HCT116 (cell line): ENCODE measurements at regions not wholly inside any gene's neighbourhood (a gene's known extent, or its start where the extent isn't known, plus 50 kb on each side); places are given as distances from the start of the nearest gene placed in this dataset.

Experiments used
- ATAC-seq: fragments of 200-7000 bp; cut with Tn5 transposase; 2 replicates; pipeline ENCODE4 v1.9.1; 2020; ENCODE audit warnings: mild to moderate bottlenecking, moderate library complexity
- BruUV-seq: library from RNA; stranded (reverse); fragments of 400-500 nt; replicated peaks from 2 replicates; lab custom pipeline; 2021; lab: Mats Ljungman, UMichigan
- CTCF ChIA-PET: fragments of 300-600 bp; sonication (Branson Sonifier 250); formaldehyde crosslinking; loops from one replicate; lab custom pipeline; 2021; ENCODE audit warnings: antibody characterized with exemption; lab: Charles Lee
- POLR2A ChIA-PET: fragments of 300-600, 350-600 bp; sonication (Branson Sonifier 250); formaldehyde crosslinking; loops from one replicate; lab custom pipeline; 2021; ENCODE audit warnings: antibody characterized with exemption; lab: Charles Lee
- RAD21 ChIA-PET, 2 experiments: fragments of 300-600 bp; sonication (Branson Sonifier 250); formaldehyde crosslinking; loops; one replicate each; lab custom pipeline; 2023; ENCODE audit warnings: low total read pairs in 2 of 2; ENCODE audit not compliant: uncharacterized antibody in 2 of 2, unreplicated experiment in 2 of 2, low non-redundant PET in 1 of 2; lab: Charles Lee
- DNase-seq: peaks from one replicate; pipeline ENCODE4 v3.0.0-alpha.2; 2010; ENCODE audit warnings: low read depth, low spot score
- H2AFZ ChIP-seq: fragments of 200-600 bp; shearing (Covaris generic), sonication (generic); 2 replicates; pipeline ENCODE4 v1.6.1; 2017; ENCODE audit warnings: low read depth, mixed run types, mixed read lengths, antibody characterized with exemption, low read length; ENCODE audit not compliant: poor library complexity, severe bottlenecking
- H3K27ac ChIP-seq: 2 replicates; pipeline ENCODE4 v1.5.1; 2012; ENCODE audit warnings: low read depth, low read length
- H3K27me3 ChIP-seq: fragments of 200-600 bp; sonication (generic); 2 replicates; pipeline ENCODE4 v1.6.1; 2016; ENCODE audit warnings: mixed run types, low read length, mixed read lengths; ENCODE audit not compliant: insufficient read depth
- H3K36me3 ChIP-seq, 2 experiments: fragments of 200-500 bp in 1 of 2; fragments of 200-600 bp in 1 of 2; sonication (Bioruptor generic) in 1 of 2; sonication (generic) in 1 of 2; 2 replicates each; pipeline versions ENCODE4 v1.5.1 to v1.6.1; 2014 to 2016; ENCODE audit warnings: low read length in 2 of 2, inconsistent platforms in 1 of 2, mixed read lengths in 1 of 2, mixed run types in 1 of 2; ENCODE audit not compliant: insufficient read depth in 2 of 2, control insufficient read depth in 1 of 2
- H3K4me1 ChIP-seq, 2 experiments: fragments of 200-600 bp in 1 of 2; sonication (generic) in 1 of 2; 2 replicates each; pipeline versions ENCODE4 v1.5.1 to v1.6.1; 2012 to 2017; ENCODE audit warnings: low read length in 2 of 2, inconsistent platforms in 1 of 2, mild to moderate bottlenecking in 1 of 2, mixed read lengths in 1 of 2, mixed run types in 1 of 2, moderate library complexity in 1 of 2; ENCODE audit not compliant: insufficient read depth in 2 of 2, control insufficient read depth in 1 of 2
- H3K4me2 ChIP-seq: fragments of 200-600 bp; sonication (generic); 2 replicates; pipeline ENCODE4 v1.6.1; 2017; ENCODE audit warnings: mixed run types, low read length, mixed read lengths
- H3K4me3 ChIP-seq, 2 experiments: fragments of 200-600 bp in 1 of 2; sonication (generic) in 1 of 2; replicated peaks in 1 of 2; 2 replicates each; pipeline ENCODE4 v1.5.1; 2011 to 2016; ENCODE audit warnings: low read length in 2 of 2, control low read depth in 1 of 2, low read depth in 1 of 2, mild to moderate bottlenecking in 1 of 2, mixed read lengths in 1 of 2, mixed run types in 1 of 2
- H3K79me2 ChIP-seq: fragments of 200-600 bp; sonication (generic); 2 replicates; pipeline ENCODE4 v1.6.1; 2017; ENCODE audit warnings: mild to moderate bottlenecking, mixed run types, low read length, moderate library complexity, mixed read lengths; ENCODE audit not compliant: insufficient read depth
- H3K9ac ChIP-seq: fragments of 200-600 bp; sonication (generic); 2 replicates; pipeline ENCODE4 v1.6.1; 2016; ENCODE audit warnings: low read length, mixed read lengths
- H3K9me2 ChIP-seq: fragments of 200-600 bp; sonication (generic), shearing (Covaris generic); 2 replicates; pipeline ENCODE4 v1.6.1; 2017; ENCODE audit warnings: mixed run types, mild to moderate bottlenecking, moderate library complexity; ENCODE audit not compliant: insufficient read depth
- H3K9me3 ChIP-seq, 2 experiments: fragments of 200-500 bp in 1 of 2; fragments of 200-600 bp in 1 of 2; sonication (Bioruptor generic) in 1 of 2; sonication (generic) in 1 of 2; 2 replicates each; pipeline ENCODE4 v1.6.1; 2014 to 2017; ENCODE audit warnings: low read length in 2 of 2, mixed read lengths in 2 of 2, inconsistent platforms in 1 of 2, low read depth in 1 of 2, mild to moderate bottlenecking in 1 of 2, mixed run types in 1 of 2, moderate library complexity in 1 of 2; ENCODE audit not compliant: control insufficient read depth in 1 of 2, insufficient read depth in 1 of 2
- H4K20me1 ChIP-seq: fragments of 200-600 bp; sonication (generic), shearing (Covaris generic); 2 replicates; pipeline ENCODE4 v1.6.1; 2017; ENCODE audit warnings: mixed run types, mild to moderate bottlenecking, moderate library complexity; ENCODE audit not compliant: insufficient read depth
- CBX3 ChIP-seq: IDR thresholded peaks from 2 replicates; pipeline ENCODE4 v1.6.1; 2012; ENCODE audit warnings: low read depth
- CEBPB ChIP-seq: IDR thresholded peaks from 2 replicates; pipeline ENCODE4 v1.6.1; 2012; ENCODE audit warnings: low read depth
- ELF1 ChIP-seq: IDR thresholded peaks from 2 replicates; pipeline ENCODE4 v1.6.1; 2012; ENCODE audit warnings: low read depth, borderline replicate concordance
- EZH2 ChIP-seq: fragments of 200-600 bp; sonication (generic); IDR thresholded peaks from 2 replicates; pipeline ENCODE4 v1.6.1; 2017; ENCODE audit warnings: antibody characterized with exemption, mixed run types
- EZH2phosphoT487 ChIP-seq: fragments of 200-600 bp; IDR thresholded peaks from 2 replicates; pipeline ENCODE4 v1.6.1; 2018; ENCODE audit warnings: antibody characterized with exemption, borderline replicate concordance
- FOSL1 ChIP-seq: IDR thresholded peaks from 2 replicates; pipeline ENCODE4 v1.6.1; 2012; ENCODE audit warnings: low read depth
- JUND ChIP-seq: IDR thresholded peaks from 2 replicates; pipeline ENCODE4 v1.6.1; 2012
- MAX ChIP-seq: IDR thresholded peaks from 2 replicates; pipeline ENCODE4 v1.6.1; 2012
- POLR2AphosphoS5 ChIP-seq: IDR thresholded peaks from 2 replicates; pipeline ENCODE4 v1.6.1; 2011; ENCODE audit warnings: mild to moderate bottlenecking, low read depth, low read length, moderate library complexity
- RAD21 ChIP-seq: IDR thresholded peaks from 2 replicates; pipeline ENCODE4 v1.6.1; 2012; ENCODE audit warnings: low read depth, mild to moderate bottlenecking
- SIN3A ChIP-seq: IDR thresholded peaks from 2 replicates; pipeline ENCODE4 v1.6.1; 2012; ENCODE audit warnings: low read depth
- SP1 ChIP-seq: IDR thresholded peaks from 2 replicates; pipeline ENCODE4 v1.6.1; 2012; ENCODE audit warnings: low read depth
- TCF7L2 ChIP-seq: IDR thresholded peaks from 2 replicates; pipeline ENCODE4 v1.7.0; 2011; ENCODE audit warnings: borderline replicate concordance, inconsistent platforms; ENCODE audit not compliant: insufficient read depth, insufficient read length; ENCODE audit errors: extremely low read depth
- YY1 ChIP-seq: IDR thresholded peaks from 2 replicates; pipeline ENCODE4 v1.6.1; 2011; ENCODE audit warnings: low read length, low read depth, moderate library complexity, mild to moderate bottlenecking; ENCODE audit not compliant: insufficient replicate concordance; ENCODE audit errors: extremely low read depth
- ZBTB33 ChIP-seq: IDR thresholded peaks from 2 replicates; pipeline ENCODE4 v1.6.1; 2011; ENCODE audit warnings: mild to moderate bottlenecking, low read length, moderate library complexity; ENCODE audit not compliant: insufficient replicate concordance; ENCODE audit errors: extremely low read depth
- ZFX ChIP-seq: fragments of 450-650 bp; IDR thresholded peaks from 2 replicates; pipeline ENCODE4 v1.6.1; 2017
- ZNF274 ChIP-seq: fragments of 200-500 bp; sonication (Bioruptor generic); IDR thresholded peaks from 2 replicates; pipeline ENCODE4 v1.6.1; 2014; ENCODE audit warnings: mild to moderate bottlenecking, low read depth, low read length, inconsistent platforms
- intact Hi-C: fragments of 100-400 bp; cut with micrococcal nuclease; formaldehyde crosslinking; loops from 2 replicates; pipeline ENCODE4 v1.10.0; 2022
- TF ChIP-seq, protein P1 (sequence below), 3 experiments: fragments of 200-600 bp in 1 of 3; sonication (generic) in 1 of 3; IDR thresholded peaks in 2 of 3; conservative IDR thresholded peaks in 1 of 3; 2 replicates each; pipeline ENCODE4 v1.5.1; 2012 to 2017; ENCODE audit warnings: low read depth in 2 of 3, low read length in 2 of 3, antibody characterized with exemption in 1 of 3, borderline replicate concordance in 1 of 3, control low read depth in 1 of 3, mild to moderate bottlenecking in 1 of 3, mixed read lengths in 1 of 3, mixed run types in 1 of 3, moderate library complexity in 1 of 3; ENCODE audit not compliant: insufficient read depth in 1 of 3
- TF ChIP-seq, protein P2 (sequence below): IDR thresholded peaks from 2 replicates; pipeline ENCODE4 v1.6.1; 2012
- TF ChIP-seq, protein P3 (sequence below): IDR thresholded peaks from 2 replicates; pipeline ENCODE4 v1.6.1; 2012; ENCODE audit warnings: low read depth

DNA sequence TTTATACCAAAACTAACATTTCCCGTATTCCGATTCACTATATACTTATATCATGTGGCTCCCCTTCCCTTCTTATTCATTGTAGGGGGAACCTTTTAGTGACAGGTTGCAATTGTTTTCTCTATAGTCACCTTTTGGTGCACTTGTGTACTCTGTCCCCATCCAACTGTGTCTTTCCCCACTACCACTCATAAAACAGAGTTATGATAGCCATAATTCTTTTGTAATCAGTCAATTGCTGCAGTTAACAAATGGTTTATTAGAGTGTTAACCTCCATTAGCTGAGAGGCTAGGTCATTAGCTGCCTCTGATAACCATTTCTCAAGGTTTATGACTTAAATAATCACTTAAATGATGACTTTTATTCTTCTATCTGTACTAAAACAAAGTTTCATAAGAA lies 338.1 kb upstream of the SEL1L start:
- H2AFZ ChIP-seq: no peak overlapping the region
- no peak overlapping the region for H3K4me3 ChIP-seq
- TF ChIP-seq ELF1: no peak
- TF ChIP-seq TCF7L2: no peak
- TF ChIP-seq ZBTB33: no peak
- TF ChIP-seq CBX3: no peak
- no peak for TF ChIP-seq ZNF274
- no peak for TF ChIP-seq ZFX
- no peak for TF ChIP-seq FOSL1
- no peak for TF ChIP-seq POLR2AphosphoS5
- TF ChIP-seq YY1: no peak
- no peak for TF ChIP-seq SP1
- TF ChIP-seq CEBPB: no peak
- TF ChIP-seq EZH2phosphoT487: no peak
- TF ChIP-seq, protein P1, sequence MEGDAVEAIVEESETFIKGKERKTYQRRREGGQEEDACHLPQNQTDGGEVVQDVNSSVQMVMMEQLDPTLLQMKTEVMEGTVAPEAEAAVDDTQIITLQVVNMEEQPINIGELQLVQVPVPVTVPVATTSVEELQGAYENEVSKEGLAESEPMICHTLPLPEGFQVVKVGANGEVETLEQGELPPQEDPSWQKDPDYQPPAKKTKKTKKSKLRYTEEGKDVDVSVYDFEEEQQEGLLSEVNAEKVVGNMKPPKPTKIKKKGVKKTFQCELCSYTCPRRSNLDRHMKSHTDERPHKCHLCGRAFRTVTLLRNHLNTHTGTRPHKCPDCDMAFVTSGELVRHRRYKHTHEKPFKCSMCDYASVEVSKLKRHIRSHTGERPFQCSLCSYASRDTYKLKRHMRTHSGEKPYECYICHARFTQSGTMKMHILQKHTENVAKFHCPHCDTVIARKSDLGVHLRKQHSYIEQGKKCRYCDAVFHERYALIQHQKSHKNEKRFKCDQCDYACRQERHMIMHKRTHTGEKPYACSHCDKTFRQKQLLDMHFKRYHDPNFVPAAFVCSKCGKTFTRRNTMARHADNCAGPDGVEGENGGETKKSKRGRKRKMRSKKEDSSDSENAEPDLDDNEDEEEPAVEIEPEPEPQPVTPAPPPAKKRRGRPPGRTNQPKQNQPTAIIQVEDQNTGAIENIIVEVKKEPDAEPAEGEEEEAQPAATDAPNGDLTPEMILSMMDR (IDR thresholded peaks at IDR 0.05 in 2 of 3, conservative IDR thresholded peaks at IDR 0.05 in 1 of 3; ENCODE audit: borderline replicate concordance in 1 of 3, insufficient read depth in 1 of 3, low read depth in 2 of 3, low read length in 2 of 3): no peak
- TF ChIP-seq EZH2: no peak
- TF ChIP-seq JUND: no peak
- no peak for TF ChIP-seq MAX
- TF ChIP-seq, protein P2, sequence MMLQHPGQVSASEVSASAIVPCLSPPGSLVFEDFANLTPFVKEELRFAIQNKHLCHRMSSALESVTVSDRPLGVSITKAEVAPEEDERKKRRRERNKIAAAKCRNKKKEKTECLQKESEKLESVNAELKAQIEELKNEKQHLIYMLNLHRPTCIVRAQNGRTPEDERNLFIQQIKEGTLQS: no peak
- TF ChIP-seq, protein P3, sequence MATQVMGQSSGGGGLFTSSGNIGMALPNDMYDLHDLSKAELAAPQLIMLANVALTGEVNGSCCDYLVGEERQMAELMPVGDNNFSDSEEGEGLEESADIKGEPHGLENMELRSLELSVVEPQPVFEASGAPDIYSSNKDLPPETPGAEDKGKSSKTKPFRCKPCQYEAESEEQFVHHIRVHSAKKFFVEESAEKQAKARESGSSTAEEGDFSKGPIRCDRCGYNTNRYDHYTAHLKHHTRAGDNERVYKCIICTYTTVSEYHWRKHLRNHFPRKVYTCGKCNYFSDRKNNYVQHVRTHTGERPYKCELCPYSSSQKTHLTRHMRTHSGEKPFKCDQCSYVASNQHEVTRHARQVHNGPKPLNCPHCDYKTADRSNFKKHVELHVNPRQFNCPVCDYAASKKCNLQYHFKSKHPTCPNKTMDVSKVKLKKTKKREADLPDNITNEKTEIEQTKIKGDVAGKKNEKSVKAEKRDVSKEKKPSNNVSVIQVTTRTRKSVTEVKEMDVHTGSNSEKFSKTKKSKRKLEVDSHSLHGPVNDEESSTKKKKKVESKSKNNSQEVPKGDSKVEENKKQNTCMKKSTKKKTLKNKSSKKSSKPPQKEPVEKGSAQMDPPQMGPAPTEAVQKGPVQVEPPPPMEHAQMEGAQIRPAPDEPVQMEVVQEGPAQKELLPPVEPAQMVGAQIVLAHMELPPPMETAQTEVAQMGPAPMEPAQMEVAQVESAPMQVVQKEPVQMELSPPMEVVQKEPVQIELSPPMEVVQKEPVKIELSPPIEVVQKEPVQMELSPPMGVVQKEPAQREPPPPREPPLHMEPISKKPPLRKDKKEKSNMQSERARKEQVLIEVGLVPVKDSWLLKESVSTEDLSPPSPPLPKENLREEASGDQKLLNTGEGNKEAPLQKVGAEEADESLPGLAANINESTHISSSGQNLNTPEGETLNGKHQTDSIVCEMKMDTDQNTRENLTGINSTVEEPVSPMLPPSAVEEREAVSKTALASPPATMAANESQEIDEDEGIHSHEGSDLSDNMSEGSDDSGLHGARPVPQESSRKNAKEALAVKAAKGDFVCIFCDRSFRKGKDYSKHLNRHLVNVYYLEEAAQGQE: no peak
- no peak for TF ChIP-seq SIN3A
- no peak for TF ChIP-seq RAD21
- ChIA-PET RAD21 (no interaction called here), CTCF (no interaction called here), POLR2A (no interaction called here)
- no peaks in the 10 kb centered on the region for H3K9me2 ChIP-seq
- no peaks in the 10 kb centered on the region for H3K27me3 ChIP-seq
- no peaks in the 10 kb centered on the region for H3K79me2 ChIP-seq
- H3K9me3 ChIP-seq: peaks cover 5 to 18% of the 10 kb centered on the region in 2 experiments; a peak in 2 of 4 replicates
- no peak overlapping the region for H3K4me2 ChIP-seq
- DNase-seq (no peak), ATAC-seq (no peak)
- BruUV-seq: no TSS peak
- no peaks in the 10 kb centered on the region for H4K20me1 ChIP-seq
- intact Hi-C loops: no loop called here
- H3K27ac ChIP-seq: no peak overlapping the region
- H3K4me1 ChIP-seq: no peaks in the 10 kb centered on the region
- no peaks in the 10 kb centered on the region; a peak in 1 of 4 replicates for H3K36me3 ChIP-seq
- no peak overlapping the region for H3K9ac ChIP-seq
